Stimulated activated CD4-positive, alpha-beta T cell treated with anti-CD3 and anti-CD28 coated beads, Interleukin-15, amount 100 ng/mL, for 24 hours (primary cell): ENCODE measurements at regions not wholly inside any gene's neighbourhood (a gene's known extent, or its start where the extent isn't known, plus 50 kb on each side); places are given as distances from the start of the nearest gene placed in this dataset.
"Not testable (repeated sequence)": the region's sequence is repeated elsewhere in the genome, so short reads cannot be mapped to it uniquely, and the experiment has no call there.

Experiments used
- DNase-seq: peaks from one replicate; pipeline ENCODE4 v3.0.0-alpha.2; 2020

DNA sequence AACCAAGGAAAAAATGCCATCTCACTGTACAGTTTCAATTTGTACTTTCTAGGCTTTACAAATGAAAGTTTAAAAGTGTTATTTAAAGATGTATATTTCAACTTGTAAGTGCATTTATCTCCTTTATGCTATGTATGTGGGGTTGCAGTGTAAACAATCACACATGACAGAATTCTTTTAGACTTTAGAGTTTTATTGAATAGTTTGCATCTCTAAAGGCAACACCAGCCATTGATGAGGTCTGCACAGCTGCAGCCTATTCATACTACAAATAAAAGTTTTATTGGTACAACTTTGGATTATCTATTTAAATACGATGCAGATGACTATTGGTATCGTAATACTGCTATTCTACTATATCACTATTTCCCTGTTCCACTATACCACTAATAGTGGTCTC lies 894.4 kb upstream of the B3GALT2 start:
- DNase-seq, result no peak

DNA sequence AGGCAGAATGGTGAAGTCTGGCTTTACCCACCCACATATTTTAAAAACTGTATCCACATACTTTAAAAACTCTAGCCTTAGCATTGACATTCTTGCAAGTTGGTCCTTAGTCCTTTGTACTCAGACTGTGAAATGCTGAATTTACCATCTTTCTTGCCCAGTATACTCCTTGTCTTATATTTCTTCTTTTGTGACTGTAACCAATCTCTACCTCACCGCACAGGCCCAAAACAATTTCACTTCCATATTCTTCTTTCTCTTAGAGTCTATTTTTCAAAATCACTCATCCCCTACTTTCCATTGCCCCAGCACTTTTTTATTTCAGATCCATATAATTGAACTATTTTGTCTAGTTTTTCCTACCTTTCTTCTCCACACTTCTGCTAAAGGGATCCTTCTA lies 892.4 kb upstream of the B3GALT2 start:
- DNase-seq, result no peak

DNA sequence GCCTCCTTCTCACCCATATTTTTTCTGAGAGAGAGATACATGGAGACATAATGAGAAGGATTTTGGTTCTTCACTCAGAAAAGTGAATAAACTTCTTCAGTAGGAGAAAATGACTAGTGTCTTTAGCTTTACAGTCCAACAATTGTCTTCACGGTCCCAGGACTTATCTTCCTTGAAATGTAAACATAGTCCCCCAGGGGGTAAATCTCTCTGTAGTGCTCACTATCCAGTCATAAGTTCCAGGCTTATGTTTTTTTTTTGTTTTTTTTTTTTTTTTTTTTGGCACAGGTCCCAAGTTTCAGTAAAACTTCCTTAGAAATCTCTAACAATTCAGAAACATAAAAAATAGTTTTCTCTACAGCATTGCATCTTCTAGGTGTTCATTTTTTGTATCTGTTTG lies 890.2 kb upstream of the B3GALT2 start:
- no peak for DNase-seq

DNA sequence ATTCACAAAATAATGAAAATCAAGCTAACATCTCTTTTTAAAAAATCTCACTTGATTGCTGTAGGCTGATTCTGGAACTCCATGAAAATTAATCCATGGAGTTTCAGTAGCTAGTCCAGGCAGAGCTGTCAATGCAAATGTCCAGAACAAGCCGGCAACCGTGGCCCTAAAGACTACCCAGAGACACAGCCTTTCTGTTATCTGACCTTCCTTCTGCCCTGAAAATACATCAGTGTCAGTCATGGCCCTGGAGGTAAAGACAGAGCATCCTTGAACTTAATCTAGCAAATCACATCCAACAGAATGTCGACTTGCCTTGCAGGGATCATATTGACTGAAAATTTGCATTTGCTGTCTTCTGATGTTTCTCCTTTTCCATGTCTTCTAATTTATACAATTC lies 887.4 kb upstream of the B3GALT2 start:
- DNase-seq, result no peak

DNA sequence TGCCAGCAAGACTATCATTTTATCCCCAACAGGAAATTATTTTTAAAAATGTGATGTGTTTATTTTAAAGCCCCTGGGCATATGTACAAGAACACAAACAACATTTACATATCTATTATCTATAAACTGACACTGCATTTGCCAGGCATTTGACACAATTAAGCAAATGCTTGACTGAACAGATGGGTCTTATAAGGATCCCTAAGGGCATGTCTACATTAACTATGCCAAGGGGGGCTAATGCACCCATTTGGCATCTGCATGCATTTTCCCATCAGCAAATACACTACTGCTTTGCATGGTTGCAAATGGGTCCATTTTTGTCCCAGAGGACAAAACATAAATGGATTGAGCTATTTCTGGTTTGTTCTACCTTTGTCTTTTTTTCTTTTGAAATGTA lies 884.8 kb upstream of the B3GALT2 start:
- DNase-seq, result no peak

DNA sequence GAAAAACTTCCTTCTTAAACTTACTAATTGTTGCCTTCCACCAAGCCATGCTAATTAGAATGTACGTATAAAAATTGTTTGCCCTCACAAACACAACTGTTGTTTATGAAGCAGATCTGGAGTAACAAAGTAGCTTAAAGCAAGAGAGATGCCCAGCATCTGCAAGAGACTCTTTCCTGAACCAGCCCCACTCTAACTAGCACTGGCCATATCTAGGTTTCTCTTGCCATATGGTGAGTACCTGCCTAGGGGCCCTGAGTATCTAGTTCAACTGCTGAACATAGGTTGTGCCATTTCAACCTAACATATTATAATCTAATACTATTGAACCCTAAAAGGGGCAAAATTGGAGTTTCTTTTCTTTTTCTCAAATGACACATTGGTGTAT lies 883.4 kb upstream of the B3GALT2 start:
- DNase-seq, result no peak

DNA sequence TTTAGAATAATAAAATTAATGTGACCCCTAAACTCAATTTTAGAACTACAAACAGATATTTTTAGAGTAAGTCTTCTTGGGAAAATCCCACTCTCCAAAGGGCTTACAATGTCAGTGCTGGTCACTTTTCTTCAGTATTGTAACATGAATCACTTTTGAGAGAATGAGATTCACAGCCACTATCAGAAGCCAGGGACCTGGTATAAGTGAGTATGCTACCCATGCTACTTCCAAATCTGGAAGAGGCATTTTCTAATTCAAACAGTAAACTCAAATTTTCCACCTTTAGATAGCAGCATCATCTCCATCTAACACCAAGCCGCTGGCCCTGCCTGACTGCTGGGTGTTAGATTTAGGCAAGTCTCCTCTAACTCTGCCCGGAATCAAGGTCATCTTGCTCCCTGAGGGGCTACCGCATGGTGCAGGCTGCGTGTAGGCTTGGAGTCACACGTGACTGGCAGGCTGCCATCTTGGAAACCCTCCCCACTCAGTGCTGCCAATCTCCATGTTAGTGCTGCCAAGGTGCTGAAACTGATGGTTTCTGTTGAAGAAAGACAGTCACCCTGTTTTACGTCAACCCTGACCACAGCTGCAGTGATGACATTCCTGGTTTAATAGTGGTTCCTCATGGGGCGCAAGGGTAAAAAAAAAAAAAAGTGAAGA lies 882.9 kb upstream of the B3GALT2 start:
- DNase-seq, result no peak

DNA sequence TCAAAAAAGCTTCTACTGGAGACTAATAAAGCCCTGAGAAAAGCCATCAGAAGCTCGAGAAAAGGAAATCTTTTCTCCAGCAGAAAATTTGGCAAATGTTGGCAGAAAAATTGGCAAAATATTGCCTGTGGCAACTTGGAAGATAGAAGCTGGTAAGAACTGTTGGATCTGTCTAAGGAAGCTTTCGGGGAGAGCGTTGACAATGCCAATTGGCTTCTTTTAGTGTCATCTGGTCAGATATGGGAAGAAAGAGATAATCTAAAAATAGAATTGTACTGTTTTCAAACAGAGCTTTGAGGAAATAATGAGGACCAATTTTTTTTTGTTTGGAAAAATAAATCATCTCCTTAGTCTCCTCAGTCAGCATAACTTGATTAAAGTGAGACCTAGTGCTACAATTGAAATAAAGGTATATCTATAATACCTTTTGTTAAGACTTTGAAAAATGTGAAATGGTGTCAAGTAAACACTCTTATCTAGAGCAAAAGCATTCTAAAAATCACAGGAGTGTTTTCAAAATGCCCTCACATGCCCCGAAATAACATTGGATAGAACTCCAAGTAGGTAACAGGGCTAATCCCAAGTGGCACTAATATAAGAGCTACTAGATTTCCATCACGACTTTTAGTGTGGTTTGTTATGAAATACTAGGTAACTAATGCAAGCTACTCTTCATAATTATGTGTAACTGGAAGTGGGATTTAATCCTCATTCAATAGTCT lies 882.2 kb upstream of the B3GALT2 start:
- DNase-seq, result no peak

DNA sequence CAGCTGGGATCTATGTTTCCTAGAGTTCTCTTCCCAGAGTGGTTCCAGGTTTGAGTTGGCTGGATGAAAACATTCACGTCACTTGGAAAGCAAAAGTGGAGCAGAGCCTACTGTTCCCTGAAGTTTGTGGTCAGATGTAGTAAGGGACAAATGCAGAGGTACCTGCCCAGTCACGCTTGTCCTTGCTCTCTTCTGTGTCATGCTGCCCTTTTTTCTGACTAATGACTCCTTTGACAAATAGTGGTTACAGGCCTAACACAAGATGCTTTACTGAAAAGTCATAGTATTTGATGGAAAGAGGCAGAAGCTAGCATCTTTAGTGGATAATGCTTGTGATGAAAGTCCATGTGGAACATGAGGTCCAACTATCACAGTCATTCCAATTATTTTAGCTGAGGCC lies 881.4 kb upstream of the B3GALT2 start:
- DNase-seq, result no peak

DNA sequence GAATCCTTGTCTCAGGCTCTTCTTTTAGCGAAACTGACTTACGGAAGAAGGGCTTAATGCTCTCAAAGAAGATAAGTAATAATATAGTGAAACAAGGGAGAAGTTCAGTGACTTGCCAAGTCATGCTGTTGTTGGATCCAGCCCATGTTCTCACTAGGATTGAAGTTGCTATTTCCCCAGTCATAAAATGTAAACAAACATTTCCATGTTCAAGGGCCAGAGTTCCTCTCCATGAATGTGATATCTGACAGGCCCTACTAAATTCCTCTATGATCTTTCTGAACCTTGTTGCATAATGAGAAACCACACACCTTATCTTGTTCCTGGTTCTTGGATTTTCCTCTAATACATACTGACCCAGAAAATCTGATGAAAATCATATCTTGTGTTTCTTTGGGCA lies 876.5 kb upstream of the B3GALT2 start:
- no peak for DNase-seq

DNA sequence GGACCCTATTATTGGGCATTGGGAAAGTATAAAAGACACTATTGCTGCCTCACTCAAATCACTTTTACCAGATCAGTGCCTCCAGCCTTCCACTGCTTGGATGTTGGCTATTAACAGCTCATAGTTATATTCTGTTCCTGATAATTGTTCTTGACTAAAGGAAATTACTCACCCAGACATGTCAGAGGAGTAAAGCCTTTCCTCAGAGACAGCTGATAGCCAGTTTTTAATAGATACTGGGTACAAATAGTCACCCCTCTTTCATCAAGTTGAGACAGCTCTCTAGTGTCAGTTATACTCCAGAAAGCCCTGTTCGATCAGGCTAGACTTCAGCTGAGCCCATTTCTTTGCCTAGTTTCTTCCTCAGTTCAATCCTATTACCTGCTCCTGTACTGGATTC lies 876.1 kb upstream of the B3GALT2 start:
- no peak for DNase-seq

DNA sequence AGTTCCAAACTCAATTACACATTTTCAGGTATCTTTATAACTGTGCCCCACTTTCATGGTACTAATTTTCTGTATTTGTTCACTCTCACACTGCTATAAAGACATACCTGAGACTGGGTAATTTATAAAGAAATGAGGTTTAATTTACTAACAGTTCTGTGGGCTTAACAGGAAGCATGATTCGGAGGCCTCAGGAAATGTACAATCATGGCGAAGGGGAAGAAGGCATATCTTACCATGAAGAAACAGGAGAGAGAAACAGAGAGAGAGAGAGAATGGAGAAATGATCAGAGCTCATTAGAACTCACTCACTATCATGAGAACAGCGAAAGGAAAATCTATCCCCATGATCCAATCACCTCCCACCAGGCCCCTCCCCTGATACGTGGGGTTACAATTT lies 874.1 kb upstream of the B3GALT2 start:
- DNase-seq, result no peak

DNA sequence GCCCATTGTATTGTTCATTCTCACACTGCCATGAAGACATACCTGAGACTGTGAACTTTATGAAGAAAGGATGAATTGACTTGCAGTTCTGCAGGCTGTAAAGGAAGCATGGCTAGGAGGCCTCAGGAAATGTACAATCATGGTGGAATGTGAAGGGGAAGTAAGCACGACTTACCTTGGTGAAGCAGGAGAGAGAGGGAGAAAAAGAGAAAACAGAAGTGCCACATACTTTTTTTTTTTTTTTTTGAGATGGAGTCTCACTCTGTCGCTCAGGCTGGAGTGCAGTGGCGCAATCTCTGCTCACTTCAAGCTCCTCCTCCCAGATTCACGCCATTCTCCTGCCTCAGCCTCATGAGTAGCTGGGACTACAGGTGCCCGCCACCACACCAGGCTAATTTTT lies 871.9 kb upstream of the B3GALT2 start:
- DNase-seq, result not testable (repeated sequence)

DNA sequence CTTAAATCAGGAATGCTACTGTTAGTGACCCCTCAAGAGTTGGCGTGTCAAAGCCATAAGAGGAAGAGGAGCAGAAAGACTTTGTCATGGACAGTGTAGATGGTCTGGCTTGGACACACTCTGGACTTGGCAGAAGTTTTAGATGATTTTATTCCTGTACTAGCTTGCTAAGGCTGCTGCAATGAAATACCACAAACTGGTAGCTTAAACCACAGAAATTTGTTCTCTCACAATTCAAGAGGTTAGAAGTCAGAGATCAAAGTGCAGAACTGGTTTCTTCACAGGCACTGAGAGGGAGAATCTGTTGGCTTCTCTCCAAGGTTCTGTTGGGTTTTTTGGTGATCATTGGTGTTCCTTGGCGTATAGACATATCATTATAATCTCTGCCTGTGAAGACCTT lies 869.8 kb upstream of the B3GALT2 start:
- DNase-seq, result no peak

DNA sequence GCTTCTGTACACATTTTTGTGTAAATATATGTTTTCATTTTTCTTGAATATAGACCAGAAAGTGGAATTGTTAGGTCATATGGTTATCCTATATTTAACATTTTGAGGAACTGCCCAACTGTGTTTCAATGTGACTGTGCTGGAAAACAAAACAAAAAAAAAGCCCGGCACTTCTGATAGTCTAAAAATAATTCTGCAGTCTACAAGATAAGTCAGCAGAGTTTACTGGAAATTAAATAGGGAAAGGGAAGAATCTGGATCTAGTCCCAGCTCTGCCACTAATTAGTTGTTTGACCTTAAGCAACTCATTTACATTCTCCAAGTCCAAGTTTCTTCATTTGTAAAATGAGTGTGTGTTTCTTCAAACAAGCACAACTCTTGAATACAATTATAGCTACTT lies 869.1 kb upstream of the B3GALT2 start:
- DNase-seq, result no peak

DNA sequence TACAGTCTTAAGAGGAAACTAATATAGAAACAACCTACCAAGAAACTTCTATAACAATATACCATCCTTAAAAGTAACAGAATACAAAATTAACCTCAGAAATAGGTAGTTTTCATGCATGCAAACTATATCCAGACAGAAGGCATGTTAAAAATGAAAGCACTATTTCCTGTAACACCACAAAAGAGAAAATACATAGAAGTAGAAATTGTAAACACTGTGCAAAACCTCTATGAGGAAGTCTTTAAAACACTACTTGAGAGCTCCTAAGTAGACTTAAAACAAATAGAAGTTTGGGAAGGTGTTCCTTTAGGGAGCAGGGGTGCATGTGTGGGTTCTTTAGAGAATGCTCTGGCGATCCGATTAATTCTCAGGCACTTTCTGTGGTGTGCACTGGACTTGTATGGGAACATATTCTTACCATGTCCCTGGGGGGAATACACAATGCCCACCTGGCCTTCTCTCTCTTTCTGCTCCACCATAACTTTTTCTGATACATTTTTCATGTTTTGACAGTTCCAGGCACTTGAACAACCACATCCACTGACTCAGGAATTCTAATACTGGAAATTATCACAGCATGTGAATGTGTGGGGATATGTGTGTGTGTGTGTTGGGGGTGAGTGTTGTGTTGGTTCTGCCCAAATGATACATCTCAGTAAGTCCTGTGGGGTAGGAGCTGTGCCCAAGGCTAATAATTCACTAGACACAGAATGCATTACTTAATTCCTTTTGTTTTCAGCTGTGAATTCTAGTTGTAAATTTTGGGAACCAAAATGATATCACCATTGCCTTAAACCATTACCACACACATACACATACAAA lies 866.3 kb upstream of the B3GALT2 start:
- no peak for DNase-seq

DNA sequence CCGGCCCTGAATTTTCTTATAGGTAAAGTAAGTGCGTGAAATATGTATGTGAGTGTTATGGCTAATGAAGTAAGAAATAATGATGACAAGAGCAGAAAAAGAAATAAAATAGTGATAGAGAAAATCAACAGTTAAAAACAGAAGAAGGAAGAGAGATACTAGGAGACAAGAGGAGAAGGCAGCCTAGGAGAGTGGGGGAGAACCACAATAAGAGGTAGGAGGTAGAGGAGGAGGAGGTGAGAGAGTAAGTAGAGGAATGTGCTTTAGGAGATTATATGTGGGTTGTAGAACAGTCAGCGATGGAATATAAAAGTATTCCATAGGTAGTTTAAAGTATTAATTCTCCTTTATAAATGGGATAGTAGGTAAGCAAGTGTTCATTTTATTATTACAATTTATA lies 861.5 kb upstream of the B3GALT2 start:
- no peak for DNase-seq

DNA sequence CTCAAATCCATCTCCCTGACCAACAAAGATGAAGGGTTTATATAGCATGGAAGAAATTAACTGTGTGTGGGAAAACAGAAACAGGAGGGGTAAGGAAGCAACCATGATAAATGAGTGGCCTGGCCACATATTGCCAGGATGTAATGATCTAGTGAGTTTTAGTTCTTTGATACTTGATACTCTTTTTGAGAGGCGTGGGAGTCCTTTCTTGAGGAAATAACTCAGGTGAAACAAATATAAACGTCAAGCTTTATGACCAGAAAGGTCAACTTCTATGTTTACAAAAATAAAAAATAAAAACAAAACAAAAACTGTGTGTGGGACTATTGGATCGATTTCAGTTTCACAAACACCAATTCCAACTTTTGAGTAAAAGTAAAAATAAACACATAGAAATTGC lies 860.8 kb upstream of the B3GALT2 start:
- no peak for DNase-seq

DNA sequence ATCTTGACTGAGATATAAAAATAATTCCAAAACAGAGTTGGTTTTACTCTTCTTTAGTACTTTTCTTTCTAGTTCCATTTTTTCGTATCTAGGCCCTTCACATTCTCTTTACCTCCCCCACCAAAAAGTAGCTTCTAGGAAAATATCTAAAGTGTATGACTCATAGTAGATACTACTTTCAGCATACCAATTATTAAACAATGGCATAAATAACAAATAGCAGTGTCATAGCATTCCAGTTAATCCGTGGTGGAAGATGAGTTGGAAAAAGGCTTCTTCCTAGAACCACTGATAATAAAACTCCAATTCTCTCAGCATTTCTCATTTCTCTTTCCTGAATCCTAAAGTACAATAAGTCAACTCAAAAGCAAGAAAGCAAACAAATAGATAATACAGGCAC lies 859.0 kb upstream of the B3GALT2 start:
- no peak for DNase-seq

DNA sequence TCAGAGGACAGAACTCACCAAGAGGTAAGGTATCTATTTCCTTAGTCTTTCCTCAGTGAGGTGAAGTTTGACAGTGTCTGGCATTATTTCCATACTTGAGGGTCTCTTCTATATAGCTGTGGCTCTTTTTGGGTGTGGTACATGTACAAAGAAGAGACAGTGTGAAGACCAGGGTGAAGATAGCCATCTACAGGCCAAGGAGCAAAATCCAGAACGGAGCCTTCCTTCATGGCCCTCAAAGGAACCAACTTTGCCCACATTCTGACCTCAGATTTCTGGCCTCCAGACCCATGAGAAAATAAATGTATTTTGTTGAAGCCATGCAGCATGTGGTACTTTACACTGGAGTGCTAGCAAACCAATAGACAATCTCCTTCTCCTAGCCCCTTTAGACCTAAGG lies 858.5 kb upstream of the B3GALT2 start:
- no peak for DNase-seq

DNA sequence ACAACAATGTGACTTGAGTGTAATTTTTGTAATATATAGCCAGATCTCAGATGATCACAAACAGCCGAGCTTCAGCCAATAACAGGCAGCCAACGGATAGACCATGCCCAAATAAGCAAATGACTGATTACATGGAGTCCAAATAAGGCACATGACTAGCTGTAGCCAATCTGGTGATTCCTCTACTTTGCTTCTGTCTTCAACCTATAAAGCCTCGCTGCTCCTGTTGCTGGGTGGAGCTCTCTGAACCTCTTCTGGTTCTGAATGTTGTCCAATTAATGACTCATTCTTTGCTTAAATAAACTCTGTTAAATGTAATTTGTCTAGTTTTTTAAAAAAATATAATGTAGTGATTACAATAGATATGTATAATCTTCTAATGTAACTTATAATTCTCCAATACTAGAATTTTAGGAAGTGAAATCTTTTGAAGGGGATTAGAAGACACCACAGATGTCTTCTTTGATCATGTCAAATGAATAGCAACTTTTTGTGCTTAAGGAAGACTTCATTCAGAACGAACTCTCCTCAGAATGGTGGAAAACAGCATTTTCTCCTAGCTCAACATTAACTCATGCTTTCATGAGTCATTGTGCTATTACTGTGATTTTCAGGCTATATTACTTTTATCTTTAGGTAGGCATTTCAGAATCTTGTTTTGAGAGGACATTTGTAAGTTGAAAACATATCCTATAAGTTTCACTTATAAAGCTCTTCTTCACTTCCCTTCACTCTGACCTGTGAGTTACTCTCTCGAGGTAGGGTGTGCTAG lies 857.8 kb upstream of the B3GALT2 start:
- no peak for DNase-seq

DNA sequence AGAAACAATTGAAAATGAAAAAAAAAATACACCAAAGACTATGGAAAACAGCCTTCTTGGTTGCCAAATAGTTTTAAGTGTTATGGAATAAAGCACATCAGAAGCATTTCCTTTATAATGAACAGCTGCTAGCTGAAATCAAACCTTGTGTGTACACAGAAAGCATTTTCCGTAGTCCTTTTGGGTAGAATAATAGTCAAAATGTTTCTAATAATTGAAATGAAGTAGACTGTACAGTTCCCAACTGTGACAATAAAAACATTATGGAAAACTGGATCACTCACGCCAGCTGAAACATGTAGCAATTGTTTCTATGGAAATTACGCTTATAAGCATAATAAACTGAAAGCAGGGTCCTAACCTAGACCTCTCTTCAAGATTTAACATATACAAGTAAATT lies 856.3 kb upstream of the B3GALT2 start:
- DNase-seq, result no peak

DNA sequence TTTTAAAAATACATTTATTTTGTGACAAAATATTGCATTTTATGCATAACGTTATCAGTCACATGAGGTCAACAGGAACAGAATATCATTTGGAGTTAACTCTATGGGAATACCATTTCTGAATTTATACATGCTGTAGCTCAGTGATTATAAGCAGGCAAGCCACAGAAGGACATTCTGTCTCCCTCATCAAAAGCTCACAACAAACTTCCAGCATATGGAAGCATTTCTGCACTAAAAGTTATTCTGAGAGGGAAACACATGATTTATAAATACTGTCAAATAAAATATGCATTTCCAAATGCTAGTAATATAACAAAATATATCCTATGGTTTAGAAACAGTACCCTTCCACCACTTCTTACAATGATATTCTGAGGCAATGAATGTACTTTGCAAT lies 854.1 kb upstream of the B3GALT2 start:
- no peak for DNase-seq
